Caco-2 (cell line): ENCODE measurements at regions not wholly inside any gene's neighbourhood (a gene's known extent, or its start where the extent isn't known, plus 50 kb on each side); places are given as distances from the start of the nearest gene placed in this dataset.

Experiments
- BruUV-seq: library from RNA; stranded (reverse); fragments of 400-500 nt; replicated peaks from 2 replicates; lab custom pipeline; 2021; lab: Mats Ljungman, UMichigan
- CTCF ChIA-PET: fragments of 300-600 bp; sonication (Branson Sonifier 250); formaldehyde crosslinking; loops from one replicate; lab custom pipeline; 2022; ENCODE audit warnings: antibody characterized with exemption; lab: Charles Lee
- POLR2A ChIA-PET: fragments of 300-600 bp; sonication (Branson Sonifier 250); formaldehyde crosslinking; loops from one replicate; lab custom pipeline; 2022; ENCODE audit warnings: antibody characterized with exemption; lab: Charles Lee
- DNase-seq, 2 experiments: peaks; one replicate each; pipeline versions ENCODE4 v3.0.0 to v3.0.0-alpha.2; 2020 to 2022
- H3K27me3 ChIP-seq: replicated peaks from 2 replicates; pipeline ENCODE4 v1.6.0; 2011; ENCODE audit warnings: low read length; ENCODE audit not compliant: control insufficient read depth, insufficient read depth
- H3K36me3 ChIP-seq: 2 replicates; pipeline ENCODE4 v1.5.1; 2011; ENCODE audit warnings: low read length; ENCODE audit not compliant: control insufficient read depth, insufficient read depth
- H3K4me1 ChIP-seq: fragments of 250-450 bp; sonication (Bioruptor Pico); 2 replicates; pipeline ENCODE4 v1.5.1; 2020; ENCODE audit warnings: mild to moderate bottlenecking
- H3K4me3 ChIP-seq: 2 replicates; pipeline ENCODE4 v1.5.1; 2011; ENCODE audit warnings: low read depth, mild to moderate bottlenecking, control low read depth, low read length
- H3K9me3 ChIP-seq: fragments of 250-450 bp; sonication (Bioruptor Pico); 2 replicates; pipeline ENCODE4 v1.5.1; 2020; ENCODE audit warnings: mild to moderate bottlenecking, moderate library complexity
- H3K27ac Mint-ChIP-seq: one replicate; pipeline ENCODE4 v1.8.0; 2022; ENCODE audit warnings: mixed read lengths; ENCODE audit not compliant: unreplicated experiment
- H3K27me3 Mint-ChIP-seq: one replicate; pipeline ENCODE4 v1.8.0; 2022; ENCODE audit warnings: mixed read lengths; ENCODE audit not compliant: insufficient read depth, unreplicated experiment
- H3K36me3 Mint-ChIP-seq: one replicate; pipeline ENCODE4 v1.8.0; 2022; ENCODE audit warnings: mild to moderate bottlenecking, mixed read lengths; ENCODE audit not compliant: insufficient read depth, unreplicated experiment
- H3K4me1 Mint-ChIP-seq: one replicate; pipeline ENCODE4 v1.8.0; 2022; ENCODE audit warnings: low read depth, mixed read lengths; ENCODE audit not compliant: unreplicated experiment
- H3K4me3 Mint-ChIP-seq: one replicate; pipeline ENCODE4 v1.8.0; 2022; ENCODE audit warnings: mild to moderate bottlenecking, moderate library complexity, mixed read lengths; ENCODE audit not compliant: unreplicated experiment
- H3K9me3 Mint-ChIP-seq: one replicate; pipeline ENCODE4 v1.8.0; 2022; ENCODE audit warnings: mixed read lengths; ENCODE audit not compliant: unreplicated experiment
- CTCF ChIP-seq, 2 experiments: fragments of 200-600 bp in 1 of 2; IDR thresholded peaks; 1 replicate in 1 of 2; 2 replicates in 1 of 2; pipeline versions ENCODE4 v1.5.1 to v1.8.0; 2011 to 2022; ENCODE audit warnings: antibody characterized with exemption in 1 of 2, control low read depth in 1 of 2, inconsistent platforms in 1 of 2, low read depth in 1 of 2, low read length in 1 of 2, mild to moderate bottlenecking in 1 of 2, moderate library complexity in 1 of 2; ENCODE audit not compliant: insufficient read depth in 1 of 2, severe bottlenecking in 1 of 2, unreplicated experiment in 1 of 2
- intact Hi-C: fragments of 100-400 bp; cut with micrococcal nuclease; formaldehyde crosslinking; loops from one replicate; pipeline ENCODE4 v1.10.0; 2022; ENCODE audit not compliant: unreplicated experiment

- H3K36me3 Mint-ChIP-seq, result no peaks in the 10 kb centered on the region
- Histone ChIP-seq H3K4me1 (no peaks in the 10 kb centered on the region), H3K36me3 (no peaks in the 10 kb centered on the region), H3K9me3 (0 out of 2 replicates have a peak, but pooled peaks cover 7% of the 10 kb centered on the region), H3K4me3 (no peak overlapping the region), H3K27me3 (no peaks in the 10 kb centered on the region)
- H3K27me3 Mint-ChIP-seq, result no peaks in the 10 kb centered on the region
- ChIA-PET CTCF (no interaction called here), POLR2A (no interaction called here)
- intact Hi-C loops, result no loop called here
- H3K27ac Mint-ChIP-seq, result no peak overlapping the region
- no peak overlapping the region for H3K4me3 Mint-ChIP-seq
- TF ChIP-seq CTCF (IDR thresholded peaks at IDR 0.05; ENCODE audit: insufficient read depth in 1 of 2, low read depth in 1 of 2, low read length in 1 of 2, severe bottlenecking in 1 of 2, unreplicated experiment in 1 of 2), result no peak
- H3K4me1 Mint-ChIP-seq, result no peaks in the 10 kb centered on the region
- no TSS peak for BruUV-seq
- DNase-seq, result no peak
- H3K9me3 Mint-ChIP-seq, result peaks cover 13% of the 10 kb centered on the region
Observed at GRCh38 chr7:69189406-69189805, 408.9 kb upstream of the AUTS2 start.

- CTCF ChIA-PET, result no interaction called here
- H3K4me3 ChIP-seq, result no peak overlapping the region
- BruUV-seq, result no TSS peak
- intact Hi-C loops, result no loop called here
- no peaks in the 10 kb centered on the region for H3K4me1 ChIP-seq
- Mint-ChIP-seq H3K27me3 (no peaks in the 10 kb centered on the region), H3K9me3 (peaks cover 16% of the 10 kb centered on the region), H3K4me1 (no peaks in the 10 kb centered on the region), H3K4me3 (no peak overlapping the region), H3K27ac (no peak overlapping the region), H3K36me3 (no peaks in the 10 kb centered on the region)
- no peaks in the 10 kb centered on the region for H3K36me3 ChIP-seq
- H3K27me3 ChIP-seq, result no peaks in the 10 kb centered on the region
- DNase-seq, result no peak
- H3K9me3 ChIP-seq, result peaks cover 7% of the 10 kb centered on the region; the same call in 1 of the 2 replicates
- POLR2A ChIA-PET, result no interaction called here
- no peak for TF ChIP-seq CTCF (IDR thresholded peaks at IDR 0.05; ENCODE audit: insufficient read depth in 1 of 2, low read depth in 1 of 2, low read length in 1 of 2, severe bottlenecking in 1 of 2, unreplicated experiment in 1 of 2)
Observed at GRCh38 chr7:69190025-69190424, 408.2 kb upstream of the AUTS2 start.

- intact Hi-C loops, result no loop called here
- BruUV-seq, result no TSS peak
- no peak overlapping the region for H3K27ac Mint-ChIP-seq
Observed at GRCh38 chr7:69190763-69191162, 407.5 kb upstream of the AUTS2 start.

More at GRCh38 chr7:69190763-69191162, 407.5 kb upstream of the AUTS2 start:
- no peaks in the 10 kb centered on the region for H3K36me3 ChIP-seq
- H3K4me1 ChIP-seq, result no peaks in the 10 kb centered on the region
- Mint-ChIP-seq H3K9me3 (peaks cover 19% of the 10 kb centered on the region), H3K27me3 (no peaks in the 10 kb centered on the region), H3K36me3 (no peaks in the 10 kb centered on the region), H3K4me3 (no peak overlapping the region), H3K4me1 (no peaks in the 10 kb centered on the region)
- DNase-seq, result no peak
- H3K4me3 ChIP-seq, result no peak overlapping the region
- H3K9me3 ChIP-seq, result peaks cover 7% of the 10 kb centered on the region; the same call in 1 of the 2 replicates
- POLR2A ChIA-PET, result no interaction called here
- no peaks in the 10 kb centered on the region for H3K27me3 ChIP-seq
- no peak for TF ChIP-seq CTCF (IDR thresholded peaks at IDR 0.05; ENCODE audit: insufficient read depth in 1 of 2, low read depth in 1 of 2, low read length in 1 of 2, severe bottlenecking in 1 of 2, unreplicated experiment in 1 of 2)
- CTCF ChIA-PET, result no interaction called here
